Osteoblast (primary cell): ENCODE measurements at regions not wholly inside any gene's neighbourhood (a gene's known extent, or its start where the extent isn't known, plus 50 kb on each side); places are given as distances from the start of the nearest gene placed in this dataset.

Experiments
- DNase-seq: peaks from one replicate; pipeline ENCODE4 v3.0.0; 2011; ENCODE audit warnings: low spot score, mixed read lengths; ENCODE audit not compliant: insufficient read length; ENCODE audit errors: missing footprints
- H2AFZ ChIP-seq: 2 replicates; pipeline ENCODE4 v1.6.0; 2011; ENCODE audit warnings: mild to moderate bottlenecking, low read length
- H3K27ac ChIP-seq: 2 replicates; pipeline ENCODE4 v1.5.1; 2011; ENCODE audit warnings: mild to moderate bottlenecking, low read depth, low read length, moderate library complexity
- H3K27me3 ChIP-seq: 2 replicates; pipeline ENCODE4 v1.6.0; 2012; ENCODE audit warnings: mild to moderate bottlenecking, control low read depth, inconsistent platforms, low read length, moderate library complexity; ENCODE audit not compliant: insufficient read depth
- H3K36me3 ChIP-seq: 2 replicates; pipeline ENCODE4 v1.5.1; 2011; ENCODE audit warnings: mild to moderate bottlenecking, low read length, control low read depth, moderate library complexity; ENCODE audit not compliant: insufficient read depth
- H3K4me1 ChIP-seq: 2 replicates; pipeline ENCODE4 v1.5.1; 2011; ENCODE audit warnings: mild to moderate bottlenecking, low read length, control low read depth, moderate library complexity; ENCODE audit not compliant: insufficient read depth
- H3K4me2 ChIP-seq: 2 replicates; pipeline ENCODE4 v1.6.0; 2011; ENCODE audit warnings: mild to moderate bottlenecking, low read length; ENCODE audit not compliant: insufficient read depth
- H3K4me3 ChIP-seq: fragments of 200-600 bp; sonication (generic); 3 replicates; pipeline ENCODE4 v1.5.1; 2012; ENCODE audit warnings: mild to moderate bottlenecking, low read length, inconsistent platforms; ENCODE audit not compliant: insufficient read depth
- H3K79me2 ChIP-seq: 2 replicates; pipeline ENCODE4 v1.6.0; 2012; ENCODE audit warnings: mild to moderate bottlenecking, low read length, control low read depth, inconsistent platforms; ENCODE audit not compliant: insufficient read depth
- H3K9me3 ChIP-seq: 2 replicates; pipeline ENCODE4 v1.5.1; 2011; ENCODE audit warnings: low read depth, low read length, control low read depth
- H4K20me1 ChIP-seq: 2 replicates; pipeline ENCODE4 v1.6.0; 2012; ENCODE audit warnings: mild to moderate bottlenecking, low read length, control low read depth; ENCODE audit not compliant: insufficient read depth
- TF ChIP-seq, protein P1 (sequence below): IDR thresholded peaks from 2 replicates; pipeline ENCODE4 v1.5.1; 2011; ENCODE audit warnings: mild to moderate bottlenecking, low read depth, low read length, moderate library complexity; ENCODE audit errors: extremely low read depth

DNA sequence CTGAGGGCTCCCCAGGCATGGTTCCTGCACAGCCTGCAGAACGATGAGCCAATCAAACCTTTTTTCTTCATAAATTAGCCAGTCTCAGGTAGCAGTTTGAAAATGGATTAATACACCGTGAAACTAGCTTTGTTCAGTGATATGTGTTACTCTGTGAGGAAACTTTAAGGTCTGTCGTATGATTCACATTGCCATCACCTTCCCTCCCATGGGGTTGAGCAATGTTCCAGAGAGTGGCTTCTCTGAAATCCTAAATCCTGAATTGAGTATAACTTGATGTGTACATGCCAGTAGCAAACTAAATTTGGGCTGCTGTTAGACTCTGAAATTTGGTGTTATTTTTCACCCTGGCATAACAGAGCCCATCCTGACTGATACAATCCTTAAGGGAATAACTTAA is 866.4 kb upstream of the C9orf72 start:
- H3K27me3 ChIP-seq: no peaks in the 10 kb centered on the region
- no peak overlapping the region for H3K4me2 ChIP-seq
- H4K20me1 ChIP-seq: no peaks in the 10 kb centered on the region
- TF ChIP-seq, protein P1, sequence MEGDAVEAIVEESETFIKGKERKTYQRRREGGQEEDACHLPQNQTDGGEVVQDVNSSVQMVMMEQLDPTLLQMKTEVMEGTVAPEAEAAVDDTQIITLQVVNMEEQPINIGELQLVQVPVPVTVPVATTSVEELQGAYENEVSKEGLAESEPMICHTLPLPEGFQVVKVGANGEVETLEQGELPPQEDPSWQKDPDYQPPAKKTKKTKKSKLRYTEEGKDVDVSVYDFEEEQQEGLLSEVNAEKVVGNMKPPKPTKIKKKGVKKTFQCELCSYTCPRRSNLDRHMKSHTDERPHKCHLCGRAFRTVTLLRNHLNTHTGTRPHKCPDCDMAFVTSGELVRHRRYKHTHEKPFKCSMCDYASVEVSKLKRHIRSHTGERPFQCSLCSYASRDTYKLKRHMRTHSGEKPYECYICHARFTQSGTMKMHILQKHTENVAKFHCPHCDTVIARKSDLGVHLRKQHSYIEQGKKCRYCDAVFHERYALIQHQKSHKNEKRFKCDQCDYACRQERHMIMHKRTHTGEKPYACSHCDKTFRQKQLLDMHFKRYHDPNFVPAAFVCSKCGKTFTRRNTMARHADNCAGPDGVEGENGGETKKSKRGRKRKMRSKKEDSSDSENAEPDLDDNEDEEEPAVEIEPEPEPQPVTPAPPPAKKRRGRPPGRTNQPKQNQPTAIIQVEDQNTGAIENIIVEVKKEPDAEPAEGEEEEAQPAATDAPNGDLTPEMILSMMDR: no peak
- no peak overlapping the region for H3K4me3 ChIP-seq
- DNase-seq: no peak
- no peaks in the 10 kb centered on the region for H3K4me1 ChIP-seq
- H3K27ac ChIP-seq: no peak overlapping the region
- no peaks in the 10 kb centered on the region for H3K36me3 ChIP-seq
- H3K79me2 ChIP-seq: no peaks in the 10 kb centered on the region
- no peak overlapping the region for H2AFZ ChIP-seq
- H3K9me3 ChIP-seq: peaks cover 9% of the 10 kb centered on the region

DNA sequence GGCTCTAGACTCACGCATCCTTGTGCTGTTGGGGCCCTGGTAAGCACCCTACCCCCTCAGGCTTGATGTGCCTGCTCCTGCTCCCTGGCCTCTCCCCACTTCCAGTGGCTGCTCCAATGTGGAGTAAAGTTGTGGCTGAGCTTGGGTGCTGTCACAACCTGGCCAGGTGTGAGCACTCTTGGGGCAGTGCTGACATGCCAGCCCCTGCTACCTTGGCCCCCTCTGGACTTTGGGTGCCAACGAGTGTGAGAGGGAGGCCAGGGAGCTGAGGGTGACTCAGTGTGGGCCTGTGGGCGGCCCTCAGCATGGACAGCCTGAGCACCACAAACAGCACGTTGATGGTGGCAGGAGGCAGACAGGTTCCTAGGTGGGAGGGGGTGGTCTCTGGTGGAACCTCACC is 870.2 kb upstream of the C9orf72 start:
- DNase-seq: no peak
- Histone ChIP-seq H3K79me2 (no peaks in the 10 kb centered on the region), H4K20me1 (no peaks in the 10 kb centered on the region), H2AFZ (no peak overlapping the region), H3K4me1 (no peaks in the 10 kb centered on the region), H3K27me3 (no peaks in the 10 kb centered on the region), H3K4me2 (no peak overlapping the region), H3K4me3 (no peak overlapping the region), H3K36me3 (no peaks in the 10 kb centered on the region), H3K27ac (no peak overlapping the region), H3K9me3 (peaks cover 10% of the 10 kb centered on the region)
- TF ChIP-seq, protein P1: no peak

DNA sequence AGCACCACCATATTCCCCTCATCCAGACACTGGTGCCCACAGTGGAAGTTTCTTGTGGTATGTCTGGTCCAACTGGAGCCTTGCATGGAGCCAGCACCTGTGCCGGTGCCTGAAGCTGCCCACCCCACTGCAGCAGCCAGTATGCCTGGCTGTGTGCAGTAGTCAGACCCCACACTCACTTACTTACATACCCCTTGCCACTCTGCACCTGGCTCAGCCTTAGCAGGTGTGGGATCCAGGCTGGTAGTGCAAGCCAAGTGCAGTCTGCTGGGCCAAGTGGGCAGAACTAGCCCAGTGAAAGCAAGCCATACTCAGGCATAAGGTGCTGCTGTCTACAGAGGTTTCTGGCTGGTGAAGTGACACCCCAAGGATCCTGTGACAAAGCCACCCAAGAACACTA is 871.4 kb upstream of the C9orf72 start:
- Histone ChIP-seq H3K4me3 (no peak overlapping the region), H3K4me2 (no peak overlapping the region), H3K4me1 (no peaks in the 10 kb centered on the region), H3K79me2 (no peaks in the 10 kb centered on the region), H3K27me3 (no peaks in the 10 kb centered on the region), H3K36me3 (no peaks in the 10 kb centered on the region), H2AFZ (no peak overlapping the region), H3K27ac (no peak overlapping the region), H3K9me3 (peaks cover 8% of the 10 kb centered on the region), H4K20me1 (no peaks in the 10 kb centered on the region)
- no peak for DNase-seq
- TF ChIP-seq, protein P1: no peak

DNA sequence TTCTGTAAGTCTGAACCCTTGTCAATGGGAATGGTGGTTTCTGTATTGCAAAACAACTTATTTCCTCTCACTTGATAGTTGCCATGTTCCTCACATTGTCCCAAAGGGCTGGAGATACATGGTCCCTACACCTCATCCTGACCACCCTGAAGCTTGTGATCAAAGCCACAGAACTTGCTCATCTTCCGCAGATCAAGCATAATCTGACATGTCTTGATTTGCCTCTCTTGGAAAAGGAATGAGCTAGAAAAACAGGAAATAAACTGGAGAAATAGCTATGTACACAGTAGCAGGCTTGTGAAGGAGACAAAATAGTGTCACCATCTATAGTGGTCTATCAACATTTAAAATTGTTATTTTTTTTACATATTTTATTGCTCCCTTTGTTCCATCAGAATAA is 871.9 kb upstream of the C9orf72 start:
- no peaks in the 10 kb centered on the region for H4K20me1 ChIP-seq
- no peaks in the 10 kb centered on the region for H3K36me3 ChIP-seq
- no peak overlapping the region for H3K27ac ChIP-seq
- H3K4me1 ChIP-seq: no peaks in the 10 kb centered on the region
- H3K79me2 ChIP-seq: no peaks in the 10 kb centered on the region
- no peak overlapping the region for H3K4me3 ChIP-seq
- H3K27me3 ChIP-seq: no peaks in the 10 kb centered on the region
- no peak overlapping the region for H2AFZ ChIP-seq
- no peak overlapping the region for H3K4me2 ChIP-seq
- peaks cover 8% of the 10 kb centered on the region for H3K9me3 ChIP-seq
- TF ChIP-seq, protein P1: no peak
- no peak for DNase-seq
